Activated CD4-positive, alpha-beta T cell treated with anti-CD3 and anti-CD28 coated beads, Interleukin-2, amount 50 U/mL, for 24 hours (primary cell): ENCODE measurements at regions not wholly inside any gene's neighbourhood (a gene's known extent, or its start where the extent isn't known, plus 50 kb on each side); places are given as distances from the start of the nearest gene placed in this dataset.

Experiments used
- DNase-seq, 2 donors: peaks; one replicate each; pipeline ENCODE4 v3.0.0-alpha.2; 2020; ENCODE audit warnings: low read depth in 1 of 2, low spot score in 1 of 2

DNA sequence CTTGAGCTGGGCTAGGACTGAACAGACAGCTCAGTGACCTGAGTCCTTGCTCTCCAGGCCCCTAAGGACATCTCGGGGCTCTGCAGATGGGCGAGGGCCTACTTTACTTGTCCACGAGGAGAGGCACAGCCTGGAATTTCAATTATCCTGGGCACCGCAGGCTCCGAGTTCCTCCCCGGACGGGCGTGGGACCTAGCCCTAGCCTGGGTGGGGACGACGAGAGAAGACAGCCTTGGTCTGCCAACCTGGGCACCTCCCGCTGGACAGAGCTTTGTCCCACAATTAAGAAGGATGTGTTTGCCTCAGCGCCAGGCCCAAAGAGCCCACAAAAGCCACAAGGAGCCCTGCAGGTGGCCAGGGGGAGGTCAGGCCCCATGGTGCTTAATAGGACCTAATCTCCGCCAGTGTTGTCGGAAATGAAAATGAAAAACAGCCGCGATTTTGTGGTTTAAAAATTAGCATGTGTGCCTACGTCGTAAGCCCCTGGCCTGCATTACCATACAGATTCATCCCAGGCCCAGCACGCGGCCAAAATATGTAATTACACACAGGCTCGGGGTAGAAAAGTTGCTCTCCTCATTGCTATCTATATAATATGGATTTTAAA, 51.4 kb upstream of the LHX1 start:
- no peak for DNase-seq
